Pancreas (tissue), 10 donors: ENCODE measurements at regions not wholly inside any gene's neighbourhood (a gene's known extent, or its start where the extent isn't known, plus 50 kb on each side); places are given as distances from the start of the nearest gene placed in this dataset.

Experiments used
- ATAC-seq, 4 donors: fragments of 200-7000 bp; cut with Tn5 transposase; one replicate each; pipeline versions ENCODE4 v1.8.0 to v1.9.1; 2020; ENCODE audit warnings: mild to moderate bottlenecking in 4 of 4, moderate library complexity in 4 of 4
- DNase-seq, 6 donors: peaks; one replicate each; pipeline ENCODE4 v3.0.0-alpha.2; 2020
- FAIRE-seq: peaks from 2 replicates; lab custom pipeline; 2012; peaks lifted over from hg19 to GRCh38; lab: Jason Lieb, UNC
- H3K27ac ChIP-seq, 4 donors: fragments of 200-600 bp; sonication (generic); 1 replicate in 3 of 4; 2 replicates in 1 of 4; pipeline versions ENCODE4 v1.5.0 to v1.8.0; 2020
- H3K27me3 ChIP-seq, 4 donors: fragments of 200-600 bp; one replicate each; pipeline ENCODE4 v1.8.0; 2021
- H3K36me3 ChIP-seq, 3 donors: fragments of 200-600 bp; sonication (generic) in 1 of 3; one replicate each; pipeline versions ENCODE4 v1.5.0 to v1.8.0; 2020 to 2021
- H3K4me1 ChIP-seq, 3 donors: fragments of 200-600 bp; one replicate each; pipeline ENCODE4 v1.8.0; 2021
- H3K4me3 ChIP-seq, 4 donors: fragments of 200-600 bp; sonication (generic) in 2 of 4; one replicate each; pipeline versions ENCODE4 v1.5.0 to v1.8.0; 2020 to 2021
- H3K9me3 ChIP-seq, 4 donors: fragments of 200-600 bp; one replicate each; pipeline ENCODE4 v1.8.0; 2021
- CTCF ChIP-seq, 4 donors: fragments of 200-600 bp; sonication (generic) in 3 of 4; IDR thresholded peaks; one replicate each; pipeline versions ENCODE4 v1.5.0 to v1.8.0; 2021; ENCODE audit warnings: antibody characterized with exemption in 4 of 4
- WGBS, 2 donors: extraction: QIAGEN DNeasy Blood & Tissue Kit; methylation state at CpG; one replicate each; pipeline ENCODE4 v1.1.7; 2013; 5-methylcytosine and 5-hydroxymethylcytosine counted together
- intact Hi-C, 3 donors: fragments of 100-400 bp; cut with DNase I; formaldehyde crosslinking; loops; one replicate each; pipeline versions ENCODE4 v1.11.1 to v1.14.2; 2022
- donor health status: healthy with polysubstance abuse.
- donor health status: DM: no; HTN: no; CAD: no; lungs with moderate emphysema.
- donor health status: DM: no; HTN: no; CAD: no.
- donor health status: control.
- donor health status: control.
- donor health status: Bipolar disorder and iron deficiency.
- donor health status: DM: yes; HTN: yes; CAD: no.
- donor health status: DM: no; HTN: no; CAD: no.
- donor health status: DM: no; HTN: no; CAD: no.
- donor health status: DM: yes; HTN: yes; CAD: no.

- intact Hi-C loops = no loop called here
- Histone ChIP-seq H3K4me1 (no peaks in the 10 kb centered on the region), H3K27me3 (no peaks in the 10 kb centered on the region), H3K27ac (no peak overlapping the region), H3K9me3 (no peaks in the 10 kb centered on the region), H3K36me3 (no peaks in the 10 kb centered on the region), H3K4me3 (no peak overlapping the region)
- FAIRE-seq = no peak
- DNase-seq = peak in 1 of 6 donors; percentile 11
- 81 to 84% methylated on average over 21 of the region's 21 CpGs for WGBS, 2 donors
- no peak for TF ChIP-seq CTCF (IDR thresholded peaks at IDR 0.05)
- ATAC-seq = no peak
Observed at GRCh38 chr11:70886676-70887541, 365.5 kb downstream of the SHANK2 start.

DNA sequence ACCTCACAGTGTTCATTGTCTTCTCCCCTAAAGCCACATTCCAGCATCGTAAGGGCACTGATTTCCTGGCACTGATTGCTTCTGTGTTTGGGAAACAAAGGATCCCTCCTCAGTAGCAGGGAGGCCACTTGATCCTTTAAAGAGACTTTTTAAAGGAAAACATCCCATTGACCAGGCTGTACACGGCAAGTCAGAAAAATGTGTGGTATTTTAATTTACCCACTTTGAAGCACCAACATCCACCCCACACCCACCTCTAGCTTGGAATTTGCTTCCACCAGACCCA is 364.9 kb downstream of the SHANK2 start:
- no peaks in the 10 kb centered on the region for H3K36me3 ChIP-seq
- 68 to 78% methylated on average over 2 of the region's 2 CpGs for WGBS, 2 donors
- H3K27me3 ChIP-seq = no peaks in the 10 kb centered on the region
- ATAC-seq (no peak), DNase-seq (no peak), FAIRE-seq (no peak)
- no peaks in the 10 kb centered on the region for H3K4me1 ChIP-seq
- no peak overlapping the region for H3K4me3 ChIP-seq
- H3K27ac ChIP-seq = no peak overlapping the region
- intact Hi-C loops = no loop called here
- TF ChIP-seq CTCF (IDR thresholded peaks at IDR 0.05) = no peak
- no peaks in the 10 kb centered on the region for H3K9me3 ChIP-seq

DNA sequence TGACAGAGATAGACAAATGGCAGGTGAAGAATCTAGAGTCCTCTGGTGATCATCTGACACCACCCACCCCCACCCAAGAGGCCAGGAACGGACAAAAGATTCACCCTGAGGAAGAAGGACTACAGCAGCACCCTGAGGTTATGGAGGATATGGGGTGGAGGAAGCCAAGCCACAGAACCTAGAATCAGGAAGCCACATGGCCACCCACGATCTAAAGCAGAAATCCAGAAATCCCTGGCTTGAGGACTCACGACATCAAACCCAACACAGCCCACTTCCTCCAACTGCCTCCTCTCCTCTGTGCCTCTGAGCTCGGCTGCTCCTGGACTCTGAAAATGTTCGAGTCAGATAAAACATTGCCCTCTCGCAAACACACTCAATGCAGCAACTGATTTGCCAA is 364.3 kb downstream of the SHANK2 start:
- no peak for TF ChIP-seq CTCF (IDR thresholded peaks at IDR 0.05)
- WGBS, 2 donors = 90 to 91% methylated on average over 6 of the region's 6 CpGs

GRCh38 chr11:70889411-70889810 is 363.0 kb downstream of the SHANK2 start:
- Histone ChIP-seq H3K4me1 (no peaks in the 10 kb centered on the region), H3K27me3 (no peaks in the 10 kb centered on the region), H3K27ac (no peak overlapping the region), H3K9me3 (no peaks in the 10 kb centered on the region), H3K36me3 (no peaks in the 10 kb centered on the region), H3K4me3 (no peak overlapping the region)
- DNase-seq (peak in 1 of 6 donors; percentile 35), ATAC-seq (no peak), FAIRE-seq (no peak)
- intact Hi-C loops = no loop called here
- no peak for TF ChIP-seq CTCF (IDR thresholded peaks at IDR 0.05)
- 89 to 90% methylated on average over 13 of the region's 13 CpGs for WGBS, 2 donors

More for the DNA sequence above, 364.3 kb downstream of the SHANK2 start:
- Histone ChIP-seq H3K4me3 (no peak overlapping the region), H3K4me1 (no peaks in the 10 kb centered on the region), H3K9me3 (no peaks in the 10 kb centered on the region), H3K27me3 (no peaks in the 10 kb centered on the region), H3K36me3 (no peaks in the 10 kb centered on the region), H3K27ac (no peak overlapping the region)
- DNase-seq = no peak
- no peak for ATAC-seq
- intact Hi-C loops = no loop called here
- no peak for FAIRE-seq

GRCh38 chr11:70891844-70892380 is 360.5 kb downstream of the SHANK2 start:
- Histone ChIP-seq H3K9me3 (no peaks in the 10 kb centered on the region), H3K36me3 (peaks cover 0 to 6% (median 0%) of the 10 kb centered on the region in 3 donors), H3K27me3 (no peaks in the 10 kb centered on the region), H3K4me3 (no peak overlapping the region), H3K4me1 (no peaks in the 10 kb centered on the region), H3K27ac (no peak overlapping the region)
- TF ChIP-seq CTCF (IDR thresholded peaks at IDR 0.05) = no peak
- WGBS, 2 donors = 83 to 88% methylated on average over 9 of the region's 9 CpGs
- no peak for FAIRE-seq
- DNase-seq = peak in 1 of 6 donors; percentile 21
- intact Hi-C loops = no loop called here
- ATAC-seq = no peak
